ENCODE measurements at regions not wholly inside any gene's neighbourhood (a gene's known extent, or its start where the extent isn't known, plus 50 kb on each side); places are given as distances from the start of the nearest gene placed in this dataset.
"Not testable (repeated sequence)": the region's sequence is repeated elsewhere in the genome, so short reads cannot be mapped to it uniquely, and the experiment has no call there.

DNA sequence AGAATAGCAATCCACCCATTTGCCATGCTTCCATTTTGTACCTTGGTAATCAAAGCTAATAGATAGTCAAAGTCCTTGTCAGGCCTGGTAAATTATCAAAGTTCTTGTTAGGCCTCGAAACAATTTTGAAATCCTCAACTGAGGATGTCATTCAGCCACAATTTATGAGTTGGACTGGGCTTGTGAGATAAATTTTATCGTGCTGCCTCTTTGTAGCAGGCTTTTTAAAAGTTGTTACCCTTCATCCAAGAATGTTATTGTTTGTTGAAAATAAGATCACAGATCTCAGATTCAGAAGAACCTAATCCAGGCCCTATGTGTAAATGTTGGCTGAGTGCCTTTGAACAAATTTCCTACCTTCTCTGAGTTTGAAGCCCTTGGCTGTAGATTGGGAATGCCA, 143.3 kb upstream of the PROK2 start:
- ATAC-seq (ENCODE audit: insufficient read depth, low FRiP score) (no peak), DNase-seq (no peak)
- Histone ChIP-seq H3K9ac (ENCODE audit: insufficient read depth in 1 of 2, low read length in 2 of 2) (no peak overlapping the region), H3K27me3 (ENCODE audit: control insufficient read depth in 3 of 3, insufficient read depth in 3 of 3, low read length in 2 of 3) (no peaks in the 10 kb centered on the region), H3K4me3 (no peak overlapping the region), H3K27ac (ENCODE audit: low read depth in 1 of 2, low read length in 1 of 2) (no peak overlapping the region), H3K9me3 (ENCODE audit: control insufficient read depth in 4 of 4, insufficient read depth in 3 of 4, low read length in 3 of 4) (no peaks in the 10 kb centered on the region), H3K4me1 (ENCODE audit: control insufficient read depth in 5 of 5, insufficient read depth in 5 of 5, low read length in 5 of 5) (no peaks in the 10 kb centered on the region), H3K36me3 (ENCODE audit: control insufficient read depth in 4 of 4, insufficient read depth in 4 of 4, low read length in 4 of 4) (no peaks in the 10 kb centered on the region)
- WGBS, 2 donors, result 54 to 70% methylated on average over 2 of the region's 2 CpGs
- TF ChIP-seq CTCF (IDR thresholded peaks at IDR 0.05; ENCODE audit: control extremely low read depth, extremely low read depth), result no peak

DNA sequence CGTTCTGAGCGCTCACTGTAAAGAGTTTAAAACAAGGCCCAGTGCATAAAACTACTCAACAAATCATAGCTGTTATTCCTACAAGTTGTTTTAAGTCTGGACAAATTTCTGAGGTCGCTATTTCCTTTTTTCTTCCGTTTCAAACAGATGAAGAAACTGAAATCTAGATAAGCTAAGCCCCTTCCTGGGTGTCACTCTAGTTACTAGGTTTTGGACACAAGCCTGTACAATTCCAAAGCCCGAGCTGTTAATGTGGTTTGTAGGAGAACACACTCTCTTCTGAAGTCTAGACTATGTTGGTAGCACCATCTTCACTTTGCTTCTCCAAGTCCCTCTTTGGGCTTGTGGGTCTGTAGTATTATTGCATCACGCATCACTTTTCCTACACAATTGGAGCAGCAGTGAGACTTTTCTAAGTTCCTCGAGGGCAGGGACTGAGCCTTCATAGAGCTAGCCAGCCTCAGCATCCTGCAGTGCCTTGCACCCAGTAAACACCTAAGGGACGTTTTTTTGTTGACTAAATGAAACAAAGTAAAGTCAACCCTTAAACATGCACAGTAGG, 142.6 kb upstream of the PROK2 start:
- TF ChIP-seq CTCF (IDR thresholded peaks at IDR 0.05; ENCODE audit: control extremely low read depth, extremely low read depth), result no peak
- no peak overlapping the region for H3K4me3 ChIP-seq
- no peaks in the 10 kb centered on the region for H3K27me3 ChIP-seq (ENCODE audit: control insufficient read depth in 3 of 3, insufficient read depth in 3 of 3, low read length in 2 of 3)
- H3K4me1 ChIP-seq (ENCODE audit: control insufficient read depth in 5 of 5, insufficient read depth in 5 of 5, low read length in 5 of 5), result no peaks in the 10 kb centered on the region
- 59 to 76% methylated on average over 8 of the region's 8 CpGs for whole genome bisulfite sequencing, 2 donors
- H3K27ac ChIP-seq (ENCODE audit: low read depth in 1 of 2, low read length in 1 of 2), result no peak overlapping the region
- H3K9ac ChIP-seq (ENCODE audit: insufficient read depth in 1 of 2, low read length in 2 of 2), result no peak overlapping the region
- no peaks in the 10 kb centered on the region for H3K36me3 ChIP-seq (ENCODE audit: control insufficient read depth in 4 of 4, insufficient read depth in 4 of 4, low read length in 4 of 4)
- ATAC-seq (ENCODE audit: insufficient read depth, low FRiP score) (no peak), DNase-seq (no peak)
- no peaks in the 10 kb centered on the region for H3K9me3 ChIP-seq (ENCODE audit: control insufficient read depth in 4 of 4, insufficient read depth in 3 of 4, low read length in 3 of 4)

- Histone ChIP-seq H3K27me3 (ENCODE audit: control insufficient read depth in 3 of 3, insufficient read depth in 3 of 3, low read length in 2 of 3) (no peaks in the 10 kb centered on the region), H3K4me1 (ENCODE audit: control insufficient read depth in 5 of 5, insufficient read depth in 5 of 5, low read length in 5 of 5) (no peaks in the 10 kb centered on the region), H3K4me3 (no peak overlapping the region), H3K9me3 (ENCODE audit: control insufficient read depth in 4 of 4, insufficient read depth in 3 of 4, low read length in 3 of 4) (no peaks in the 10 kb centered on the region), H3K9ac (ENCODE audit: insufficient read depth in 1 of 2, low read length in 2 of 2) (no peak overlapping the region), H3K27ac (ENCODE audit: low read depth in 1 of 2, low read length in 1 of 2) (no peak overlapping the region), H3K36me3 (ENCODE audit: control insufficient read depth in 4 of 4, insufficient read depth in 4 of 4, low read length in 4 of 4) (no peaks in the 10 kb centered on the region)
- TF ChIP-seq CTCF (IDR thresholded peaks at IDR 0.05; ENCODE audit: control extremely low read depth, extremely low read depth), result no peak
- ATAC-seq (ENCODE audit: insufficient read depth, low FRiP score) (no peak), DNase-seq (no peak)
- 68 to 73% methylated on average over 5 of the region's 5 CpGs for WGBS, 2 donors
Measured at GRCh38 chr3:71926616-71927015, 141.7 kb upstream of the PROK2 start.

- DNase-seq (peak; percentile 45 to 62 (median 52)), ATAC-seq (ENCODE audit: insufficient read depth, low FRiP score) (peak; percentile 50)
- Histone ChIP-seq H3K27me3 (ENCODE audit: control insufficient read depth in 3 of 3, insufficient read depth in 3 of 3, low read length in 2 of 3) (no peaks in the 10 kb centered on the region), H3K4me3 (no peak overlapping the region), H3K4me1 (ENCODE audit: control insufficient read depth in 5 of 5, insufficient read depth in 5 of 5, low read length in 5 of 5) (no peaks in the 10 kb centered on the region), H3K27ac (ENCODE audit: low read depth in 1 of 2, low read length in 1 of 2) (no peak overlapping the region), H3K36me3 (ENCODE audit: control insufficient read depth in 4 of 4, insufficient read depth in 4 of 4, low read length in 4 of 4) (no peaks in the 10 kb centered on the region), H3K9me3 (ENCODE audit: control insufficient read depth in 4 of 4, insufficient read depth in 3 of 4, low read length in 3 of 4) (no peaks in the 10 kb centered on the region), H3K9ac (ENCODE audit: insufficient read depth in 1 of 2, low read length in 2 of 2) (no peak overlapping the region)
- no peak for TF ChIP-seq CTCF (IDR thresholded peaks at IDR 0.05; ENCODE audit: control extremely low read depth, extremely low read depth)
- 30 to 43% methylated on average over 2 of the region's 2 CpGs for WGBS, 2 donors
Measured at GRCh38 chr3:71926262-71926600, 141.3 kb upstream of the PROK2 start.

GRCh38 chr3:71925511-71926261, 140.7 kb upstream of the PROK2 start:
- not testable (repeated sequence) for H3K9me3 ChIP-seq (ENCODE audit: control insufficient read depth in 4 of 4, insufficient read depth in 3 of 4, low read length in 3 of 4); H3K4me1 ChIP-seq (ENCODE audit: control insufficient read depth in 5 of 5, insufficient read depth in 5 of 5, low read length in 5 of 5); H3K27ac ChIP-seq (ENCODE audit: low read depth in 1 of 2, low read length in 1 of 2); H3K36me3 ChIP-seq (ENCODE audit: control insufficient read depth in 4 of 4, insufficient read depth in 4 of 4, low read length in 4 of 4); DNase-seq; H3K9ac ChIP-seq (ENCODE audit: insufficient read depth in 1 of 2, low read length in 2 of 2); H3K27me3 ChIP-seq (ENCODE audit: control insufficient read depth in 3 of 3, insufficient read depth in 3 of 3, low read length in 2 of 3); ATAC-seq (ENCODE audit: insufficient read depth, low FRiP score); H3K4me3 ChIP-seq
- WGBS, 2 donors, result 84 to 91% methylated on average over 12 of the region's 13 CpGs
